ENCODE measurements at regions not wholly inside any gene's neighbourhood (a gene's known extent, or its start where the extent isn't known, plus 50 kb on each side); places are given as distances from the start of the nearest gene placed in this dataset.

GRCh38 chr1:163836481-163836880, 514.7 kb downstream of the NUF2 start:
- Histone ChIP-seq H3K4me3 (no peak overlapping the region), H3K27ac (replicated peaks) (no peak overlapping the region), H3K9me3 (replicated peaks) (no peaks in the 10 kb centered on the region), H3K36me3 (no peaks in the 10 kb centered on the region), H3K27me3 (ENCODE audit: low read depth) (no peaks in the 10 kb centered on the region), H3K4me1 (no peaks in the 10 kb centered on the region)
- intact Hi-C loops (cut with micrococcal nuclease): no loop called here
- TF ChIP-seq CTCF (IDR thresholded peaks at IDR 0.05; ENCODE audit: borderline replicate concordance): no peak
- DNase-seq: no peak

GRCh38 chr1:163837206-163837605, 515.5 kb downstream of the NUF2 start:
- TF ChIP-seq CTCF (IDR thresholded peaks at IDR 0.05; ENCODE audit: borderline replicate concordance): no peak
- intact Hi-C loops (cut with micrococcal nuclease): no loop called here
- Histone ChIP-seq H3K4me1 (no peaks in the 10 kb centered on the region), H3K27me3 (ENCODE audit: low read depth) (no peaks in the 10 kb centered on the region), H3K36me3 (no peaks in the 10 kb centered on the region), H3K27ac (replicated peaks) (no peak overlapping the region), H3K9me3 (replicated peaks) (no peaks in the 10 kb centered on the region), H3K4me3 (no peak overlapping the region)
- no peak for DNase-seq

- intact Hi-C loops (cut with micrococcal nuclease): no loop called here
- no peak overlapping the region for H3K27ac ChIP-seq (replicated peaks)
- H3K27me3 ChIP-seq (ENCODE audit: low read depth): no peaks in the 10 kb centered on the region
- no peak for TF ChIP-seq CTCF (IDR thresholded peaks at IDR 0.05; ENCODE audit: borderline replicate concordance)
- H3K36me3 ChIP-seq: no peaks in the 10 kb centered on the region
- peaks cover 7% of the 10 kb centered on the region for H3K4me1 ChIP-seq
- no peak overlapping the region for H3K4me3 ChIP-seq
- DNase-seq: no peak
- H3K9me3 ChIP-seq (replicated peaks): no peaks in the 10 kb centered on the region
These were observed 520.8 kb downstream of the NUF2 start for GRCh38 chr1:163842571-163842970.

- no peaks in the 10 kb centered on the region for H3K27me3 ChIP-seq (ENCODE audit: low read depth)
- intact Hi-C loops (cut with micrococcal nuclease): no loop called here
- no peak overlapping the region for H3K4me3 ChIP-seq
- H3K36me3 ChIP-seq: no peaks in the 10 kb centered on the region
- H3K27ac ChIP-seq (replicated peaks): peak overlapping the region; percentile 22
- H3K4me1 ChIP-seq: peaks cover 7% of the 10 kb centered on the region
- no peaks in the 10 kb centered on the region for H3K9me3 ChIP-seq (replicated peaks)
- no peak for DNase-seq
- no peak for TF ChIP-seq CTCF (IDR thresholded peaks at IDR 0.05; ENCODE audit: borderline replicate concordance)
These were observed 522.7 kb downstream of the NUF2 start for GRCh38 chr1:163844459-163844858.

GRCh38 chr1:163845279-163845678, 523.5 kb downstream of the NUF2 start:
- intact Hi-C loops (cut with micrococcal nuclease): no loop called here
- H3K9me3 ChIP-seq (replicated peaks): no peaks in the 10 kb centered on the region
- no peaks in the 10 kb centered on the region for H3K27me3 ChIP-seq (ENCODE audit: low read depth)
- H3K4me3 ChIP-seq: no peak overlapping the region
- no peak for TF ChIP-seq CTCF (IDR thresholded peaks at IDR 0.05; ENCODE audit: borderline replicate concordance)
- DNase-seq: no peak
- H3K4me1 ChIP-seq: peaks cover 7% of the 10 kb centered on the region
- no peak overlapping the region for H3K27ac ChIP-seq (replicated peaks)
- no peaks in the 10 kb centered on the region for H3K36me3 ChIP-seq

- Histone ChIP-seq H3K4me1 (no peaks in the 10 kb centered on the region), H3K4me3 (no peak overlapping the region), H3K9me3 (replicated peaks) (peaks cover 19% of the 10 kb centered on the region), H3K27ac (replicated peaks) (no peak overlapping the region), H3K27me3 (ENCODE audit: low read depth) (no peaks in the 10 kb centered on the region), H3K36me3 (no peaks in the 10 kb centered on the region)
- no peak for DNase-seq
- intact Hi-C loops (cut with micrococcal nuclease): no loop called here
- no peak for TF ChIP-seq CTCF (IDR thresholded peaks at IDR 0.05; ENCODE audit: borderline replicate concordance)
These were observed 542.0 kb downstream of the NUF2 start for GRCh38 chr1:163863731-163864130.
